Ishikawa (cell line): ENCODE measurements at regions not wholly inside any gene's neighbourhood (a gene's known extent, or its start where the extent isn't known, plus 50 kb on each side); places are given as distances from the start of the nearest gene placed in this dataset.

ENCODE experiments used
- EP300 ChIP-seq: IDR thresholded peaks from 2 replicates; pipeline ENCODE4 v1.6.1; 2012; ENCODE audit warnings: borderline replicate concordance
- RAD21 ChIP-seq: IDR thresholded peaks from 2 replicates; pipeline ENCODE4 v1.6.1; 2012; ENCODE audit warnings: low read depth
- TAF1 ChIP-seq: IDR thresholded peaks from 2 replicates; pipeline ENCODE4 v1.6.1; 2012; ENCODE audit warnings: low read depth, mild to moderate bottlenecking
- TEAD4 ChIP-seq: IDR thresholded peaks from 2 replicates; pipeline ENCODE4 v1.6.1; 2012

DNA sequence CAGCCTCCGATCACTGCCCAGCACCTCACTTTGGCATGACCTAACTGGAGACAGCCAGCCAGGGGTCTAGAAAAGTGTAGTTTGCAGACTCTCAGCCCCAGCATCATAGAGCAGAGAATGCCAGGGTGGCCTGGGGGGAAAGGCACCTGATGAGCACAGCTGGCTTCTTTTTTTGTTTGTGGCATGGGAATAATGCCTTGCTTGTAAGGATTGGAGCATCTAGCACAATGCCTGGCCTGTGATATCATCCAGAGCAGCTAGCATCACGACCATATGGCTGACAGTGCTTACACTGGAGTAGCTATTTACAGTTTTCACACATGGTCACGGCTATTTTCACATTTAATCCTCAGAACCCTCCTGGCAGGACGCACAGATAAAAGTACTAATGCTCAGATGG is 594.8 kb upstream of the B3GAT1 start:
- TF ChIP-seq TAF1 (no peak), RAD21 (no peak), TEAD4 (no peak), EP300 (no peak)
